ENCODE measurements at regions not wholly inside any gene's neighbourhood (a gene's known extent, or its start where the extent isn't known, plus 50 kb on each side); places are given as distances from the start of the nearest gene placed in this dataset.
"Not testable (repeated sequence)": the region's sequence is repeated elsewhere in the genome, so short reads cannot be mapped to it uniquely, and the experiment has no call there.

DNA sequence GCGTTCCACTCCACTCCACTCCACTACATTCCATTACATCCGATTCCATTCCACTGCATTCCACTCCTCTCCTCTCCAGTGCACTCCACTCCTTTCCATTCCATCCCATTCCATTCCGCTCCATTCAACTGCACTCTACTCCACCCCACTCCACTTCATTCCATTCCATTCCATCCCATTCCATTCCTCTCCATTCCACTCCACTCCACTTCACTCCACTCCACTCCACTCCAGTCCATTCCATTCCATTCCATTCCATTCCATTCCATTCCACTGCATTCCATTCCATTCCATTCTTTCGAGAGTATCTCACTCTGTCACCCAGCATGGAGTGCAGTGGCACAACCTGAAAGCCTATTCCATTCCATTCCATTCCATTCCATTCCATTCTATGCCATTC, 637.5 kb downstream of the TP53TG3F start:
- not testable (repeated sequence) for H3K4me3 ChIP-seq (ENCODE audit: low read length); DNase-seq (ENCODE audit: low read depth, low spot score)

GRCh38 chr16:34097326-34097725, 637.9 kb downstream of the TP53TG3F start:
- H3K4me3 ChIP-seq (ENCODE audit: low read length); DNase-seq (ENCODE audit: low read depth, low spot score): not testable (repeated sequence)

DNA sequence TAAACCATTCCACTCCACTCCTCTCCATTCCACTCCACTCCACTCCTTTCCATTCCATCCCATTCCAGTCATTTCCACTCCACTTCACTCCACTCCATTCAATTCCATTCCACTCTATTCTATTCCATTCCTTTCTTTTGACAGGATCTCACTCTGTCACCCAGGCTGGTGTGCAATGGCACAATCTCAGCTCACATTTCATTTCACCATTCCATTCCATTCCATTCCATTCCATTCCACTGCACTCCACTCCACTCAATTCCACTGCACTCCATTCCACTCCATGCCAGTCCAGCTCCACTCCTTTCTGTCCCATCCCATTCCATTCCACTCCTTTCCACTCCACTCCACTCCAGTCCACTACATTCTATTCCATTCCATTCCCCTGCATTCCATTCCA, 638.6 kb downstream of the TP53TG3F start:
- not testable (repeated sequence) for DNase-seq (ENCODE audit: low read depth, low spot score); H3K4me3 ChIP-seq (ENCODE audit: low read length)

GRCh38 chr16:34099028-34099427, 639.6 kb downstream of the TP53TG3F start:
- not testable (repeated sequence) for H3K4me3 ChIP-seq (ENCODE audit: low read length); DNase-seq (ENCODE audit: low read depth, low spot score)
